ENCODE measurements at regions not wholly inside any gene's neighbourhood (a gene's known extent, or its start where the extent isn't known, plus 50 kb on each side); places are given as distances from the start of the nearest gene placed in this dataset.

DNA sequence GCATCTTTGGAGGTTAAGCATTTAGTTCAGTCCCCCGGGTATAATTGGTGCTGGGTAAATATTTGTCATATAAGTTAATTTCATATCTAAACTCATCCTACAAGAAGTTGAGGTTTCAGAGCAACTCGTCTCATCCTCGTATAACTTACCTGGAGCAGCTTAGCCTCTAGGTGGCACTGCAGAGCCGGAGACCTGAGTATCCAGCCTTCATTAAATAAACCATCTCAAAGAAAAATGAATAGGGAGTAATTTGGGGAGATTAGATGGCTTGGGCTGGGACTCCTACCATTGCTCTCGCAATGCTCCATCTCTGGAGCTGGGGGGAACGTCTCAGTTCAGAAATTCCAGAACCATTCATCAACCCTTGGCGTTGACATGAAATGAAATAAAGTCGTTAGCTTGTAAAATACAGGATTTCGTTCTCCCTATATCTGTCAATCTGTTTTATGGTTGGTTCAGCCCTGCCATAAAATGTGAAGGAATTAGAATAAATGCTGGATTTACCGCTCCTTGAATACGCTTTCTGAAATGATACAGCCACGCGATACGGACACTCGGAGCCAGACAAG, 122.9 kb upstream of the TMEM132D start:
- no peak overlapping the region for H3K9ac ChIP-seq
- H2AFZ ChIP-seq = no peak overlapping the region
- no peaks in the 10 kb centered on the region for H3K27me3 ChIP-seq (ENCODE audit: control insufficient read depth, insufficient read depth, low read length)
- H3K79me2 ChIP-seq = no peaks in the 10 kb centered on the region
- H3K9me3 ChIP-seq (ENCODE audit: control insufficient read depth, low read length) = no peaks in the 10 kb centered on the region
- no peak overlapping the region for H3K4me3 ChIP-seq (ENCODE audit: low read depth, low read length)
- no peak overlapping the region for H3K4me2 ChIP-seq (ENCODE audit: low read length)
- H3K4me1 ChIP-seq = no peaks in the 10 kb centered on the region
- no peak overlapping the region for H3K27ac ChIP-seq
- TF ChIP-seq, protein P1, sequence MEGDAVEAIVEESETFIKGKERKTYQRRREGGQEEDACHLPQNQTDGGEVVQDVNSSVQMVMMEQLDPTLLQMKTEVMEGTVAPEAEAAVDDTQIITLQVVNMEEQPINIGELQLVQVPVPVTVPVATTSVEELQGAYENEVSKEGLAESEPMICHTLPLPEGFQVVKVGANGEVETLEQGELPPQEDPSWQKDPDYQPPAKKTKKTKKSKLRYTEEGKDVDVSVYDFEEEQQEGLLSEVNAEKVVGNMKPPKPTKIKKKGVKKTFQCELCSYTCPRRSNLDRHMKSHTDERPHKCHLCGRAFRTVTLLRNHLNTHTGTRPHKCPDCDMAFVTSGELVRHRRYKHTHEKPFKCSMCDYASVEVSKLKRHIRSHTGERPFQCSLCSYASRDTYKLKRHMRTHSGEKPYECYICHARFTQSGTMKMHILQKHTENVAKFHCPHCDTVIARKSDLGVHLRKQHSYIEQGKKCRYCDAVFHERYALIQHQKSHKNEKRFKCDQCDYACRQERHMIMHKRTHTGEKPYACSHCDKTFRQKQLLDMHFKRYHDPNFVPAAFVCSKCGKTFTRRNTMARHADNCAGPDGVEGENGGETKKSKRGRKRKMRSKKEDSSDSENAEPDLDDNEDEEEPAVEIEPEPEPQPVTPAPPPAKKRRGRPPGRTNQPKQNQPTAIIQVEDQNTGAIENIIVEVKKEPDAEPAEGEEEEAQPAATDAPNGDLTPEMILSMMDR (IDR thresholded peaks at IDR 0.05) = peak; percentile 60
- no peaks in the 10 kb centered on the region for H3K36me3 ChIP-seq (ENCODE audit: control insufficient read depth, insufficient read depth, low read length)

DNA sequence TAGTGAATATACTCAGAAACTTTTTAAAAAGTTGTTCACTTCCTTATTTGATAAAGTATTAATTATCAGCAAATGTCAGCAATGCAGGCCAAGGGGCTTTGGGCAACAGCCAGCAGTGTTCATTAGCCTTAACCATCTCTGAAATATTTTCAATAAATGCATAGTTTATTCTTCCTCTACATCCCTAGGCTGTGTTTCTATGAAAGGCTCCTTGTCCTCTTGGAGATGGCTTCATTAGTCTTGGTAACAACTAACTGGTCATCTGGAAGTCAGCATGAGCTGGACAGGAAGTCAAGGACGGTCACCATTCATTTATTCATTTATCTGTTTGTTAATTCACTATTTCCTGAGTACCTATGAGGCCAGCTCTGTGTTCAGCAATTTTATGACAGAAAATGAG, 124.0 kb upstream of the TMEM132D start:
- no peaks in the 10 kb centered on the region for H3K9me3 ChIP-seq (ENCODE audit: control insufficient read depth, low read length)
- no peaks in the 10 kb centered on the region for H3K4me1 ChIP-seq
- no peak overlapping the region for H3K27ac ChIP-seq
- no peak overlapping the region for H2AFZ ChIP-seq
- no peaks in the 10 kb centered on the region for H3K79me2 ChIP-seq
- H3K4me2 ChIP-seq (ENCODE audit: low read length) = no peak overlapping the region
- no peak overlapping the region for H3K9ac ChIP-seq
- TF ChIP-seq, protein P1 (IDR thresholded peaks at IDR 0.05) = no peak
- H3K27me3 ChIP-seq (ENCODE audit: control insufficient read depth, insufficient read depth, low read length) = no peaks in the 10 kb centered on the region
- no peak overlapping the region for H3K4me3 ChIP-seq (ENCODE audit: low read depth, low read length)
- H3K36me3 ChIP-seq (ENCODE audit: control insufficient read depth, insufficient read depth, low read length) = no peaks in the 10 kb centered on the region

DNA sequence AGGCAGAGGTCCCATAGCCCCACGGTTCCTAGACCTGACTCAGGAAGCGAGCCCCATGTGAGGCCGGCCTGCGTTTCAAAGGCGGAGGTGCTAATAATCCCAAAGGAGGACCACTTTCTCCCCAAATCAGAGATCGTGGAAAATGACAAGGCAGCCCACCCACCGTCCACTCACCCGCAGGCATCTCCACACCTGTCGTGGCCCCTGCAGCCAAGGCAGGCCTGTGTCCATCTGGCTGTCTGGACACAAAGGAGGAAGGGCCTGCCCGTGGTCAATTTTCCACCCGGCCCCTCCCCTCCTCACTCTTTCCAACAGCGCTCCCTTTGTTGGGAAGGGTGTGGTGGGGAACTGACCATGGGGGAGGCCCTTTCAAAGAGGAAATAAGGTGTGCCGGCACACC, 125.3 kb upstream of the TMEM132D start:
- peaks cover 3% of the 10 kb centered on the region for H3K27me3 ChIP-seq (ENCODE audit: control insufficient read depth, insufficient read depth, low read length)
- H3K79me2 ChIP-seq = no peaks in the 10 kb centered on the region
- no peaks in the 10 kb centered on the region for H3K9me3 ChIP-seq (ENCODE audit: control insufficient read depth, low read length)
- no peak overlapping the region for H3K9ac ChIP-seq
- no peaks in the 10 kb centered on the region for H3K4me1 ChIP-seq
- no peak overlapping the region for H3K4me3 ChIP-seq (ENCODE audit: low read depth, low read length)
- H3K27ac ChIP-seq = no peak overlapping the region
- H3K36me3 ChIP-seq (ENCODE audit: control insufficient read depth, insufficient read depth, low read length) = no peaks in the 10 kb centered on the region
- TF ChIP-seq, protein P1 (IDR thresholded peaks at IDR 0.05) = no peak
- H3K4me2 ChIP-seq (ENCODE audit: low read length) = no peak overlapping the region
- H2AFZ ChIP-seq = no peak overlapping the region

DNA sequence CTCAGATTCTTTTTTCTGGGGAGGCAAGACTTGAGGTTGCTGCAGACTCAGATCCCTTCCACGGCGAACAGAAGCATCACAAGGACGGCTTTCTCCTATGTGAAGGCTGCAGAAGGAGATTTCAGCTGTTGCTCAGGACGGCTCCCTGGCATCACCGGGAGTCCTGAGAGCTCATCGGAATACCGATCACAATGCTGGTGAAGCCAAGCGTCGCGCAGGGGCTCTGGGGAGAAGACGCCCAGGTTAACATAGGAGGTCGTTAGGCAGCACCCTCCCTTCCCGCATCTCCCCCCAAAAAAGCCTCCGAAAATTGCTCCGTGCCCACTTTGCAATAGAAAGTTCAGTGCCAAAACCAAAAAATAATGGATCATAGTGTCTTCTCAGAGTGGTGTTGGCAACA, 127.2 kb upstream of the TMEM132D start:
- H3K4me1 ChIP-seq = no peaks in the 10 kb centered on the region
- no peaks in the 10 kb centered on the region for H3K79me2 ChIP-seq
- H3K4me2 ChIP-seq (ENCODE audit: low read length) = no peak overlapping the region
- no peaks in the 10 kb centered on the region for H3K36me3 ChIP-seq (ENCODE audit: control insufficient read depth, insufficient read depth, low read length)
- no peak overlapping the region for H3K9ac ChIP-seq
- peaks cover 3% of the 10 kb centered on the region for H3K27me3 ChIP-seq (ENCODE audit: control insufficient read depth, insufficient read depth, low read length)
- TF ChIP-seq, protein P1 (IDR thresholded peaks at IDR 0.05) = no peak
- H3K27ac ChIP-seq = no peak overlapping the region
- H2AFZ ChIP-seq = no peak overlapping the region
- H3K4me3 ChIP-seq (ENCODE audit: low read depth, low read length) = no peak overlapping the region
- H3K9me3 ChIP-seq (ENCODE audit: control insufficient read depth, low read length) = no peaks in the 10 kb centered on the region

GRCh38 chr12:130031571-130032189, 127.9 kb upstream of the TMEM132D start:
- Histone ChIP-seq H3K27me3 (ENCODE audit: control insufficient read depth, insufficient read depth, low read length) (peaks cover 3% of the 10 kb centered on the region), H3K4me3 (ENCODE audit: low read depth, low read length) (no peak overlapping the region), H3K4me2 (ENCODE audit: low read length) (no peak overlapping the region), H3K36me3 (ENCODE audit: control insufficient read depth, insufficient read depth, low read length) (no peaks in the 10 kb centered on the region), H3K9me3 (ENCODE audit: control insufficient read depth, low read length) (no peaks in the 10 kb centered on the region), H3K79me2 (no peaks in the 10 kb centered on the region), H3K9ac (no peak overlapping the region), H3K27ac (no peak overlapping the region), H2AFZ (no peak overlapping the region), H3K4me1 (no peaks in the 10 kb centered on the region)
- TF ChIP-seq, protein P1 (IDR thresholded peaks at IDR 0.05) = peak; percentile 73
